ENCODE measurements at regions not wholly inside any gene's neighbourhood (a gene's known extent, or its start where the extent isn't known, plus 50 kb on each side); places are given as distances from the start of the nearest gene placed in this dataset.

DNA sequence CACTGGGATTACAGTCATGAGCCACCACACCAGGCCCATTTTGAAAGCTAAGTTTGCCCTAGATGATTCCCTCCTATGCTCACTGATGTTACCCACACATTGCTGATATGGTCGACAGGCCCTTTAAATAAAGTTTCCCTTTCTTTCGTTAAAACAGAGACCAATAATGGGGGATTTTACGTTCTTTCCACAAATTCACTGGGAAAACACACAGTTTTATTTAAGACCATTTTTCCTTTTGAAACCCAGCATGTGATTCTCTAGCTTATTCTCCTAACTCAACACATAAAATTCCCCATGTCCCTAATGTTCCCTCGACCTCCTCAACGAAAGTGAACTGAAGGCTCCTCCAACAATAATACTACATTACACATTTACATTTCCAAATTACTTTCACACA, 223.2 kb downstream of the ANAPC1 start:
- Histone ChIP-seq H3K4me1 (ENCODE audit: control insufficient read depth, insufficient read depth, low read length) (peaks cover 31% of the 10 kb centered on the region), H3K36me3 (ENCODE audit: control insufficient read depth, insufficient read depth, low read length, severe bottlenecking) (no peaks in the 10 kb centered on the region), H3K4me3 (ENCODE audit: low read length) (no peak overlapping the region), H3K27me3 (replicated peaks; ENCODE audit: control insufficient read depth, insufficient read depth, low read length) (no peaks in the 10 kb centered on the region), H3K9ac (ENCODE audit: low read length) (no peak overlapping the region), H3K9me3 (ENCODE audit: control insufficient read depth, low read length) (no peaks in the 10 kb centered on the region)
- no peak for DNase-seq (ENCODE audit: low read depth)

DNA sequence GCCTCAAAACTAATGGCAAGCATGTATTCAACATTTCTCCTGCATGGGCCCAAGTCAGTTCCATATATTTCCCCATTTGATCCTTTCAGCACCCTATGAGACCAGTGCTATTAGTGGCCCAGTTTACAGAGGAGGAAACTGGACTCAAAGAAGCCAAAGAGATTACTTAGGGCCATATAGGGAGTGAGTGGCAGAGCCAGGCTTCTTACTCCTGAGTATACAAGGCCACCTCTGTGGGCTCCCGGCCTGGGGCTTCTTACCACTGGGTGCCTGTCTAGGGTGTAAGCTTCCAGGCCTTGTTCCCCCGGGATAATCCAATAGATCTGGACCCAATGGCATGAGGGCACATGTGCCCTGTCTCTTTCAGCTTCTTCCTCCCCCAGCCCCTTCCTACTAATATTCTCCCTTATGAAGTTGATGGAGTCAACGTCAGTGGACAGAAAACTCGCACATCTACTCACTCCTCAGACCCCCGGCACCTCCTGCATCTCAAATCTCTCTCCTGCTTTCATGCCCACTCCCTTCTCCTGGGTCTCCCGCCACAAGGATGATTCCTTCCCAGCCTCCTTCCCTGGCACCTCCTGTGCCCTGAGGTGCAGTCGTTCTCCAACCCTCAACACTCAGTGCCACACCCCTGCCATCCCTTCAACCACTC, 222.6 kb downstream of the ANAPC1 start:
- DNase-seq (ENCODE audit: low read depth), result no peak
- no peaks in the 10 kb centered on the region for H3K9me3 ChIP-seq (ENCODE audit: control insufficient read depth, low read length)
- H3K27me3 ChIP-seq (replicated peaks; ENCODE audit: control insufficient read depth, insufficient read depth, low read length), result no peaks in the 10 kb centered on the region
- H3K4me1 ChIP-seq (ENCODE audit: control insufficient read depth, insufficient read depth, low read length), result peaks cover 31% of the 10 kb centered on the region
- no peaks in the 10 kb centered on the region for H3K36me3 ChIP-seq (ENCODE audit: control insufficient read depth, insufficient read depth, low read length, severe bottlenecking)
- H3K9ac ChIP-seq (ENCODE audit: low read length), result peak overlapping the region; percentile 15
- H3K4me3 ChIP-seq (ENCODE audit: low read length), result no peak overlapping the region

DNA sequence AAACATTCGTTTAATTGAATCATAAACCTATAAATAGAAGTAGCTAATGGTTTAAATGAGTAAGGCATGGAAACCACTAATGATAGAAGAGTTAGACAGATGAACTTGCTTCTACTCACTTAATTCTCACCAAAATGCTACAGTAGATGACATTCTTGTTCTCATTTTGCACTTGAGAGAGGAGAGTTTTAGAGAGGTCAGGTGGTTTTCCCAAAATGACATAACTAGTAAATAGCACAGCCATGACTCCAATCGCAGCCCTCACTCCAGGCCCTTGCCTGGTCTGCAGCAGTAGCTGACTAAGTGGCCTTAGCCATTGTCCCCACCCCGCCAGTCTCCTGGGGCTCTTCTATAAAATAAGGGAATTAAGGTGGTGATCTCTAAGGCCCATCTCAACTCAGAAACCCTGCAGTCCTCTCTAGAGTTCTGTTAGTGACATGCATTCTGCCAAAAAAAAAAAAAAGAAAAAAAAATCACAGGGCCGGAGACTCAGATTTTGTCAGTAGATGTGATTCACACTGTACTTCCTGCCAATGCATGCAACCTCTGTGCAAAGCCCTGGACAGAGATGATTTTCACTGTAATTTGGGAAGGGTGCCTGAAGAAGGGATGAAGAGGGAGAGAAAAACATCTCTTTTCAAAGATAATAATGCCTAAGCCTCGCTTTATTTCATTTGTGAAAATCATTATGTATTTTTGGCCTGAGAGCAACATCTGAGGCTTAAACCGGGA, 221.8 kb downstream of the ANAPC1 start:
- Histone ChIP-seq H3K9me3 (ENCODE audit: control insufficient read depth, low read length) (no peaks in the 10 kb centered on the region), H3K4me1 (ENCODE audit: control insufficient read depth, insufficient read depth, low read length) (peaks cover 31% of the 10 kb centered on the region), H3K9ac (ENCODE audit: low read length) (peak overlapping the region; percentile 30), H3K27me3 (replicated peaks; ENCODE audit: control insufficient read depth, insufficient read depth, low read length) (no peaks in the 10 kb centered on the region), H3K36me3 (ENCODE audit: control insufficient read depth, insufficient read depth, low read length, severe bottlenecking) (no peaks in the 10 kb centered on the region), H3K4me3 (ENCODE audit: low read length) (no peak overlapping the region)
- DNase-seq (ENCODE audit: low read depth), result peak; percentile 60

DNA sequence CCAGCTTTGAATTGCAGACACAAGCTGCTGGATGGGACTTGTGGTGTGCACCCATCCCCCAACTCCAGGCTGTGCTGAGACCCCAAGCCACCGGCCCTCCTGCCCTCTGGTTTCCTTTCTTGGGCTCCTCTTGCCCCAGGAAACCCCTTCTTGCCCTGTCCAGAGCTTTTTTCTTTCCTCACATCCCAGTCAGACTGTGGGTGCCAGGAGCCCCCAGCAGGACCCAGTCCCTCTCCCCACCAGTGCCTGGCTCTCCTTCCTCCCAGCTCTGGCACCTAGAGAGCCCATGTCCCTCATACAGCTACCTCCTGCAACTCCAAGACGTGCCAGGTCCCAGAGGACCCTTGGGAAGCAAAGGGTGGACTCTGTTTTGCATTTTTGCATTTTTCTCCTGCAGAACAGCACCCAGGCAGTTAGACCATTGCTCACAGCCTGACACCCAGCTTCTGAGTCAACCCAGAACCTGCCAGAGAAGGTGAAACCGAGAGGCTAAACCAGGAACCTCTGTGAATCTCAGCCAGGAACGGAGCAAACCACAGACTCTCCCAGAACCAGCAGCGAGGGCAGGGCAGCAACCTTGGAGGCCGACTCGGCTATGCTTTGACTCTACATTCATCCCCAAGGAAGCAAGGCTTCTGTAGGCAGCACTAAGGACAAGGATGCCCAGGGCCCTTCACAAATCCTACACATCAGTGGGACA, 221.1 kb downstream of the ANAPC1 start:
- H3K9me3 ChIP-seq (ENCODE audit: control insufficient read depth, low read length), result no peaks in the 10 kb centered on the region

DNA sequence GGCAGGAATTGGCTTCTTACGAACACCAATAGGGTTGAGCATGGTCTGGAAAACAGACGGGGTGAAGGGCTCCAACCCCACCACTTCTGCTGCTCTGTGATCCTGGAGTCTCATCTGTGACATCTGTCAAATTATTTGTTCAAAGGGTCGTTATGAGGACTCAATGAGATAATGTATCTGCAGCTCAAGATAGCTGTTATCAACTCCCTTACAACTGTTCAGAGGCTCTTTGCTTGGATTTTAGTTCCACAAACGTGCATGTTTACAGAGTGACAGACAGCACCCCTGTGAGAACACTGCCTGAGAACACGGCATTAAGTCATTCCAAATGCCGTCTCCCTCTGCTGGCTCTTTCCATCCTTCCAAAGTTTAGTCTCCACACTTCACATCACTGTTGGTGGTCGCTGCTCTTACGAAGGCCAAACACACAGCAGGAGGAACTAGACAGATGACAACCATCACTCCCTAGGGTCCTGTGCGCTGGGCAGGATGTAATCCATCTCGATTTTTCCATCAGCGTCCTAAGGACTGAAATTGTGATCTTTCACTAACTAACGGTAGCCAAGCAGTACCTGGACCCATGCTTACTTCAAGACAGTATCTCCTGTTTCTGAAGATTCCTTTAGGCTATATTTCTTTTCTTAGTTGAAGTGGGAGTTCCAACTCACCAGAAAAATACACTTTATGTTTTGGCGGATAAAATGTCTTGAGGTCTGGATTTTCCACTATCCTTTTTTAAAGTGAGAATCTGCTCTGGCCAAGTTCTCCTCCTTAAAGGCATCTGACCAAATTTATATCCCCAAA, 220.3 kb downstream of the ANAPC1 start:
- Histone ChIP-seq H3K36me3 (ENCODE audit: control insufficient read depth, insufficient read depth, low read length, severe bottlenecking) (no peaks in the 10 kb centered on the region), H3K27me3 (replicated peaks; ENCODE audit: control insufficient read depth, insufficient read depth, low read length) (no peaks in the 10 kb centered on the region), H3K9me3 (ENCODE audit: control insufficient read depth, low read length) (no peaks in the 10 kb centered on the region), H3K4me1 (ENCODE audit: control insufficient read depth, insufficient read depth, low read length) (peaks cover 31% of the 10 kb centered on the region), H3K9ac (ENCODE audit: low read length) (no peak overlapping the region), H3K4me3 (ENCODE audit: low read length) (no peak overlapping the region)
- DNase-seq (ENCODE audit: low read depth), result no peak

More for the DNA sequence above, 221.1 kb downstream of the ANAPC1 start:
- Histone ChIP-seq H3K36me3 (ENCODE audit: control insufficient read depth, insufficient read depth, low read length, severe bottlenecking) (no peaks in the 10 kb centered on the region), H3K4me1 (ENCODE audit: control insufficient read depth, insufficient read depth, low read length) (peaks cover 31% of the 10 kb centered on the region), H3K4me3 (ENCODE audit: low read length) (no peak overlapping the region), H3K9ac (ENCODE audit: low read length) (peak overlapping the region; percentile 30), H3K27me3 (replicated peaks; ENCODE audit: control insufficient read depth, insufficient read depth, low read length) (no peaks in the 10 kb centered on the region)
- DNase-seq (ENCODE audit: low read depth), result no peak

DNA sequence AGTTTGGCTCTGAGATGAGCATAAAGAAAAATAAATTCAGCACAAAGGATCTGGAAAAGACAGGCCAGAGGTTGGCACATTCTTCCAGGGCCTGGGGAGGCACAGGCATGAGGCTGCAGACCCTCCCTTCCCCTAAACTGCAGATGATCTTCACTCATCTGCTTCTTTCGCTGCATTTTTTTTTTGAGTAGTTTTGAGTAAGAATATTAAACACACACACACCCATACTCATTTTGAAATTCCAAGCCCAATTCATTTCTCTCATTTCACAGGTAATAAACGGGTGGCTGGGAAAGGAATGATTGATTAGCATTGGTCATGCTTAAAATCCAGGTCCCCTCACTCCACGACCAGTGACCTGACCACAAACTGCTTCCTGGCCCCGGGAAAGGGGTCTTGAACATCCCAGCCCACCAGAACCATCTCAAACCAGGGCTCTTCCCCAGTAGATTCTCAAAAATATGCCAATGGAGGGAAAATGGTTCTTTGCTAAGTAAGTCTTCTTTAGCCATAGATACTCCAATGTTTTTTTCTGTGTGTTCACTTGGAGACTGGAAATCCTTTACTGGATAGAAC, 219.6 kb downstream of the ANAPC1 start:
- no peak overlapping the region for H3K4me3 ChIP-seq (ENCODE audit: low read length)
- no peak for DNase-seq (ENCODE audit: low read depth)

DNA sequence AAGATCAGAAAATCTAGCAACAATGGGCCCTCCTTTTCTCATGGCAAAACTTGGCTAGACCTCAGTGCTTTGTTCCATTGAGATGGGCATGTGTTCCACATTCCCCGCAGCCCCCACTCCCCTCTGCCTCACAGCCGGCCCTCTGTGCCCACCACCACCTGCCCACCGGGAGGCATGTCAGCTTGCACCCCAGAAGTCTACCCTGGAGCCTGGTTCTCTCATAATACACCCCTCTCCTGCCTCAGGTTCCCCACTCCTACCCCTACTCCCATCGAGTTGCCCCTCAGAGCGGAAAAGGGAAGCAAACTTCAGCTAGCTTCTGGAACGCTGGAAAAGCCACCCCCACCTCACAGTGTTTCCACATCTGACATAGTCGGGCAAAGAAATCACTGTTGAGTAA, 219.0 kb downstream of the ANAPC1 start:
- H3K9me3 ChIP-seq (ENCODE audit: control insufficient read depth, low read length), result no peaks in the 10 kb centered on the region
- H3K4me1 ChIP-seq (ENCODE audit: control insufficient read depth, insufficient read depth, low read length), result peaks cover 21% of the 10 kb centered on the region
- DNase-seq (ENCODE audit: low read depth), result no peak
- no peak overlapping the region for H3K9ac ChIP-seq (ENCODE audit: low read length)
- no peaks in the 10 kb centered on the region for H3K27me3 ChIP-seq (replicated peaks; ENCODE audit: control insufficient read depth, insufficient read depth, low read length)
- H3K4me3 ChIP-seq (ENCODE audit: low read length), result no peak overlapping the region
- H3K36me3 ChIP-seq (ENCODE audit: control insufficient read depth, insufficient read depth, low read length, severe bottlenecking), result no peaks in the 10 kb centered on the region

More for the DNA sequence above, 219.6 kb downstream of the ANAPC1 start:
- Histone ChIP-seq H3K9me3 (ENCODE audit: control insufficient read depth, low read length) (no peaks in the 10 kb centered on the region), H3K27me3 (replicated peaks; ENCODE audit: control insufficient read depth, insufficient read depth, low read length) (no peaks in the 10 kb centered on the region), H3K36me3 (ENCODE audit: control insufficient read depth, insufficient read depth, low read length, severe bottlenecking) (no peaks in the 10 kb centered on the region), H3K9ac (ENCODE audit: low read length) (no peak overlapping the region), H3K4me1 (ENCODE audit: control insufficient read depth, insufficient read depth, low read length) (peaks cover 25% of the 10 kb centered on the region)

DNA sequence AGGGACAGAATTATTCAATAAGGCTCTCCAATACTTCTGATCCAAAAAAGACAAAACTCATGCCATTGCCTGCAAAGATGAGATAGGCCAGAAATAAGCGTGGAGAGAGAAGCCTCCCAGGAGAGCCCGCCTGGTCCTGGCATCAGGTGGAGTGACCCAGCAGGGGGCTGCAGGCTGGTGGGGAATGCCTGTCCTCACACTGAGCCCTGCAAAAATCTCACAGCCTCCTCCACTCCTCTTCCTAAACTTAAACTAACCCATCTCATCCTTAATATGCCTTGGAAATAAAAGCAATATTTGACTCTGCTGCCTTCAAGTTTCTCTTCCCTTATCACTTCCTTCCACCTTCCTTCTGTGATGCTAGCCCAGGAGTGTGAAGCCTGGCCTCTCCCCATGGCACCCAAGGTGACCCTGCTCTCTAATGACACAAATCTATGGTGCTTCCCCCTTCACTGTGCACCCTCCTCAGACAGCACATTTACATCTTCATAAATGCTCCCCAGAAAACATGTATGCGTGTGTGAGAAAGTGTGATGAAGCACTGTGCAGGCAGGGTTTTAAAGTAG, 218.4 kb downstream of the ANAPC1 start:
- Histone ChIP-seq H3K36me3 (ENCODE audit: control insufficient read depth, insufficient read depth, low read length, severe bottlenecking) (no peaks in the 10 kb centered on the region), H3K27me3 (replicated peaks; ENCODE audit: control insufficient read depth, insufficient read depth, low read length) (no peaks in the 10 kb centered on the region)

DNA sequence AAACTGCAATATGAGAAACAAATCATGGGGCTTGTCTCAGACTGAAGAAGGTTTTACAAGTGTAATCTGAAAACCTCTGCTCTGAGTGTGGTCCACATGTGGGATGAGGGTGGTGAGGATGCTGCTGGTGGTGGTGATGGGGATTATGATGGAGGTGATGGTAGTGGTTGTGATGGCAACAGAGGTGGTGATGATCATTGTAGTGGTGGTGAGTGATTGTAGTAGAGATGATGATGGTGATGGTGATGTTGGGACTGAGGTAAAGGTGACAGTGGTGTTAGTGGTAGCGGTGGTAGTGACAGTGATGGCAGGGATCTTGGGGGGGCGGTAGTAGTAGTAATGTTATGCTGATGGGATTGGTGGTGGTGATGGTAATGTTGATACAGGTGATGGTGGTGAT, 217.8 kb downstream of the ANAPC1 start:
- peaks cover 16% of the 10 kb centered on the region for H3K4me1 ChIP-seq (ENCODE audit: control insufficient read depth, insufficient read depth, low read length)
- no peak for DNase-seq (ENCODE audit: low read depth)

More for the DNA sequence above, 218.4 kb downstream of the ANAPC1 start:
- Histone ChIP-seq H3K4me1 (ENCODE audit: control insufficient read depth, insufficient read depth, low read length) (peaks cover 16% of the 10 kb centered on the region), H3K9me3 (ENCODE audit: control insufficient read depth, low read length) (no peaks in the 10 kb centered on the region), H3K4me3 (ENCODE audit: low read length) (no peak overlapping the region), H3K9ac (ENCODE audit: low read length) (no peak overlapping the region)
- DNase-seq (ENCODE audit: low read depth), result no peak

DNA sequence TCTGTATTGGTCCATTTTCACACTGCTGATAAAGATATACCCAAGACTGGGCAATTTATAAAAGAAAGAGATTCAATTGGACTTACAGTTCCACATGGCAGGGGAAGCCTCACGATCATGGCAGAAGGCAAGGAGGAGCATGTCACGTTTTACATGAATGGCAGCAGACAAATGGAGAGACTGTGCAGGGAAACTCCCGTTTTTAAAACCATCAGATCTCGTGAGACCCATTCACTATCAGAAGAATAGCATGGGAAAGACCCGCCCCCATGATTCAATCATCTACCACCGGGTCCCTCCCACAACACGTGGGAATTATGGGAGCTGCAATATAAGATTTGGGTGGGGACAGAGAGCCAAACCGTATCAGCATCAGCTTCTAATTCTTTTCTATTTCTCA, 217.0 kb downstream of the ANAPC1 start:
- no peaks in the 10 kb centered on the region for H3K27me3 ChIP-seq (replicated peaks; ENCODE audit: control insufficient read depth, insufficient read depth, low read length)
- DNase-seq (ENCODE audit: low read depth), result no peak
- H3K9ac ChIP-seq (ENCODE audit: low read length), result peak overlapping the region; percentile 44
- H3K36me3 ChIP-seq (ENCODE audit: control insufficient read depth, insufficient read depth, low read length, severe bottlenecking), result no peaks in the 10 kb centered on the region
- no peaks in the 10 kb centered on the region for H3K9me3 ChIP-seq (ENCODE audit: control insufficient read depth, low read length)
- H3K4me3 ChIP-seq (ENCODE audit: low read length), result no peak overlapping the region
- H3K4me1 ChIP-seq (ENCODE audit: control insufficient read depth, insufficient read depth, low read length), result peaks cover 17% of the 10 kb centered on the region

More for the DNA sequence above, 217.8 kb downstream of the ANAPC1 start:
- H3K36me3 ChIP-seq (ENCODE audit: control insufficient read depth, insufficient read depth, low read length, severe bottlenecking), result no peaks in the 10 kb centered on the region
- no peaks in the 10 kb centered on the region for H3K27me3 ChIP-seq (replicated peaks; ENCODE audit: control insufficient read depth, insufficient read depth, low read length)
- no peaks in the 10 kb centered on the region for H3K9me3 ChIP-seq (ENCODE audit: control insufficient read depth, low read length)
- H3K4me3 ChIP-seq (ENCODE audit: low read length), result no peak overlapping the region
- no peak overlapping the region for H3K9ac ChIP-seq (ENCODE audit: low read length)

Measured in adipocyte (in vitro differentiated cells).